HepG2 (cell line): ENCODE measurements at regions not wholly inside any gene's neighbourhood (a gene's known extent, or its start where the extent isn't known, plus 50 kb on each side); places are given as distances from the start of the nearest gene placed in this dataset.

ENCODE experiments used
- ATAD3A ChIP-seq: sonication (generic); formaldehyde crosslinking; IDR thresholded peaks from 2 replicates; pipeline ENCODE4 v1.4.0; 2020; ENCODE audit warnings: missing genetic modification reagents
- EP300 ChIP-seq, 3 experiments: sonication (generic) in 1 of 3; formaldehyde crosslinking in 1 of 3; IDR thresholded peaks; 2 replicates each; pipeline versions ENCODE4 v1.5.1 to v1.6.1; 2011 to 2020; ENCODE audit warnings: low read depth in 2 of 3, low read length in 2 of 3, borderline replicate concordance in 1 of 3, improper control_type of control experiment in 1 of 3, mild to moderate bottlenecking in 1 of 3, missing genetic modification reagents in 1 of 3, moderate library complexity in 1 of 3
- FOXA3 ChIP-seq: IDR thresholded peaks from 2 replicates; pipeline ENCODE4 v1.6.1; 2016; ENCODE audit warnings: missing genetic modification reagents, missing compliant biosample characterization
- GATAD1 ChIP-seq: IDR thresholded peaks from 2 replicates; pipeline ENCODE4 v1.6.1; 2016; ENCODE audit warnings: missing genetic modification reagents, missing compliant biosample characterization
- GATAD2A ChIP-seq: IDR thresholded peaks from 2 replicates; pipeline ENCODE4 v1.6.1; 2016
- HMGA1 ChIP-seq: sonication (generic); formaldehyde crosslinking; conservative IDR thresholded peaks from 2 replicates; pipeline ENCODE4 v1.4.0; 2020; ENCODE audit warnings: missing genetic modification reagents
- MAFF ChIP-seq: IDR thresholded peaks from 2 replicates; pipeline ENCODE4 v1.6.1; 2011; ENCODE audit warnings: low read depth, low read length, improper control_type of control experiment
- PCBP1 ChIP-seq: fragments of 200-400 bp; formaldehyde crosslinking; IDR thresholded peaks from 2 replicates; pipeline ENCODE4 v1.6.1; 2017; ENCODE audit warnings: mild to moderate bottlenecking, low read depth, low read length, borderline replicate concordance
- REXO4 ChIP-seq: sonication (generic); formaldehyde crosslinking; IDR thresholded peaks from 2 replicates; pipeline ENCODE4 v1.8.0; 2022; ENCODE audit warnings: missing genetic modification reagents, mild to moderate bottlenecking, borderline replicate concordance
- SMAD1 ChIP-seq: sonication (generic); formaldehyde crosslinking; IDR thresholded peaks from 2 replicates; pipeline ENCODE4 v1.4.0; 2020; ENCODE audit warnings: missing genetic modification reagents, low read depth, mild to moderate bottlenecking, borderline replicate concordance
- STAT5B ChIP-seq: sonication (generic); formaldehyde crosslinking; IDR thresholded peaks from 2 replicates; pipeline ENCODE4 v1.4.0; 2020; ENCODE audit warnings: missing genetic modification reagents
- ZBED4 ChIP-seq: sonication (generic); formaldehyde crosslinking; IDR thresholded peaks from 2 replicates; pipeline ENCODE4 v1.4.0; 2020; ENCODE audit warnings: missing genetic modification reagents, borderline replicate concordance
- ZBTB21 ChIP-seq: sonication (generic); formaldehyde crosslinking; IDR thresholded peaks from 2 replicates; pipeline ENCODE4 v1.4.0; 2020; ENCODE audit warnings: missing genetic modification reagents
- ZNF224 ChIP-seq: sonication (generic); formaldehyde crosslinking; IDR thresholded peaks from 2 replicates; pipeline ENCODE4 v1.5.0; 2020; ENCODE audit warnings: mild to moderate bottlenecking, missing genetic modification reagents
- ZNF484 ChIP-seq: sonication (generic); formaldehyde crosslinking; IDR thresholded peaks from 2 replicates; pipeline ENCODE4 v1.5.1; 2020; ENCODE audit warnings: mild to moderate bottlenecking, low read depth, missing genetic modification reagents, borderline replicate concordance
- TF ChIP-seq, protein P1 (sequence below): sonication (generic); formaldehyde crosslinking; conservative IDR thresholded peaks from 2 replicates; pipeline ENCODE4 v1.8.1; 2023; ENCODE audit warnings: missing genetic modification reagents
- TF ChIP-seq, protein P2 (sequence below): sonication (generic); formaldehyde crosslinking; IDR thresholded peaks from 2 replicates; pipeline ENCODE4 v1.5.0; 2020; ENCODE audit warnings: mild to moderate bottlenecking, missing genetic modification reagents
- TF ChIP-seq, protein P3 (sequence below): sonication (generic); formaldehyde crosslinking; IDR thresholded peaks from 2 replicates; pipeline ENCODE4 v1.5.0; 2020; ENCODE audit warnings: mild to moderate bottlenecking, missing genetic modification reagents

GRCh38 chr7:13050703-13051102, 363.3 kb downstream of the ARL4A start (continued):
- TF ChIP-seq GATAD2A (CRISPR knock-in tag) (peak; percentile 40; the same call in 1 of the 2 replicates), ZBTB21 (CRISPR knock-in tag) (no peak), EP300 (IDR thresholded peaks at IDR 0.05; ENCODE audit: low read depth in 2 of 2, low read length in 2 of 2) (peak in 1 of 2 experiments; percentile 27; a peak in 1 of 4 replicates), EP300 (CRISPR knock-in tag; IDR thresholded peaks at IDR 0.05; ENCODE audit: borderline replicate concordance) (no peak), ZBED4 (no peak), REXO4 (CRISPR knock-in tag) (no peak), ATAD3A (CRISPR knock-in tag) (no peak), STAT5B (CRISPR knock-in tag) (no peak), ZNF224 (CRISPR knock-in tag) (no peak), GATAD1 (no peak), SMAD1 (CRISPR knock-in tag) (no peak), PCBP1 (no peak), HMGA1 (CRISPR knock-in tag) (no peak), MAFF (peak; percentile 62), ZNF484 (CRISPR knock-in tag) (no peak), FOXA3 (0 out of 2 replicates have a peak, but pooled peaks have one; percentile 14)
- TF ChIP-seq, protein P1, sequence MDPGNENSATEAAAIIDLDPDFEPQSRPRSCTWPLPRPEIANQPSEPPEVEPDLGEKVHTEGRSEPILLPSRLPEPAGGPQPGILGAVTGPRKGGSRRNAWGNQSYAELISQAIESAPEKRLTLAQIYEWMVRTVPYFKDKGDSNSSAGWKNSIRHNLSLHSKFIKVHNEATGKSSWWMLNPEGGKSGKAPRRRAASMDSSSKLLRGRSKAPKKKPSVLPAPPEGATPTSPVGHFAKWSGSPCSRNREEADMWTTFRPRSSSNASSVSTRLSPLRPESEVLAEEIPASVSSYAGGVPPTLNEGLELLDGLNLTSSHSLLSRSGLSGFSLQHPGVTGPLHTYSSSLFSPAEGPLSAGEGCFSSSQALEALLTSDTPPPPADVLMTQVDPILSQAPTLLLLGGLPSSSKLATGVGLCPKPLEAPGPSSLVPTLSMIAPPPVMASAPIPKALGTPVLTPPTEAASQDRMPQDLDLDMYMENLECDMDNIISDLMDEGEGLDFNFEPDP (CRISPR knock-in tag) = no peak
- TF ChIP-seq, protein P2, sequence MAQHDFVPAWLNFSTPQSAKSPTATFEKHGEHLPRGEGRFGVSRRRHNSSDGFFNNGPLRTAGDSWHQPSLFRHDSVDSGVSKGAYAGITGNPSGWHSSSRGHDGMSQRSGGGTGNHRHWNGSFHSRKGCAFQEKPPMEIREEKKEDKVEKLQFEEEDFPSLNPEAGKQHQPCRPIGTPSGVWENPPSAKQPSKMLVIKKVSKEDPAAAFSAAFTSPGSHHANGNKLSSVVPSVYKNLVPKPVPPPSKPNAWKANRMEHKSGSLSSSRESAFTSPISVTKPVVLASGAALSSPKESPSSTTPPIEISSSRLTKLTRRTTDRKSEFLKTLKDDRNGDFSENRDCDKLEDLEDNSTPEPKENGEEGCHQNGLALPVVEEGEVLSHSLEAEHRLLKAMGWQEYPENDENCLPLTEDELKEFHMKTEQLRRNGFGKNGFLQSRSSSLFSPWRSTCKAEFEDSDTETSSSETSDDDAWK (CRISPR knock-in tag) = no peak
- TF ChIP-seq, protein P3, sequence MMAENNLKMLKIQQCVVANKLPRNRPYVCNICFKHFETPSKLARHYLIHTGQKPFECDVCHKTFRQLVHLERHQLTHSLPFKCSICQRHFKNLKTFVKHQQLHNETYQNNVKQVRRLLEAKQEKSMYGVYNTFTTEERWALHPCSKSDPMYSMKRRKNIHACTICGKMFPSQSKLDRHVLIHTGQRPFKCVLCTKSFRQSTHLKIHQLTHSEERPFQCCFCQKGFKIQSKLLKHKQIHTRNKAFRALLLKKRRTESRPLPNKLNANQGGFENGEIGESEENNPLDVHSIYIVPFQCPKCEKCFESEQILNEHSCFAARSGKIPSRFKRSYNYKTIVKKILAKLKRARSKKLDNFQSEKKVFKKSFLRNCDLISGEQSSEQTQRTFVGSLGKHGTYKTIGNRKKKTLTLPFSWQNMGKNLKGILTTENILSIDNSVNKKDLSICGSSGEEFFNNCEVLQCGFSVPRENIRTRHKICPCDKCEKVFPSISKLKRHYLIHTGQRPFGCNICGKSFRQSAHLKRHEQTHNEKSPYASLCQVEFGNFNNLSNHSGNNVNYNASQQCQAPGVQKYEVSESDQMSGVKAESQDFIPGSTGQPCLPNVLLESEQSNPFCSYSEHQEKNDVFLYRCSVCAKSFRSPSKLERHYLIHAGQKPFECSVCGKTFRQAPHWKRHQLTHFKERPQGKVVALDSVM (CRISPR knock-in tag) = no peak
- TF ChIP-seq, all 625 proteins: peak for 9
